GM12878 (cell line): ENCODE measurements at regions not wholly inside any gene's neighbourhood (a gene's known extent, or its start where the extent isn't known, plus 50 kb on each side); places are given as distances from the start of the nearest gene placed in this dataset.

Experiments
- ATAC-seq: fragments of 200-7000 bp; cut with Tn5 transposase; 3 replicates; pipeline ENCODE4 v1.9.1; 2020; ENCODE audit warnings: mild to moderate bottlenecking, moderate library complexity
- BruUV-seq: library from RNA; stranded (reverse); fragments of 400-500 nt; replicated peaks from 2 replicates; lab custom pipeline; 2021; lab: Mats Ljungman, UMichigan
- CTCF ChIA-PET: fragments of 300-600 bp; sonication (Branson Sonifier 250); formaldehyde crosslinking; extraction: SDS; loops from one replicate; lab custom pipeline; 2021; ENCODE audit warnings: inconsistent platforms; lab: Yijun Ruan, JAX
- POLR2A ChIA-PET: fragments of 350-600 bp; formaldehyde crosslinking; extraction: SDS; loops from one replicate; lab custom pipeline; 2021; ENCODE audit warnings: inconsistent platforms; lab: Charles Lee
- RAD21 ChIA-PET: fragments of 300-600 bp; sonication (Branson Sonifier 250); formaldehyde crosslinking; loops from one replicate; lab custom pipeline; 2023; ENCODE audit warnings: antibody characterized with exemption; ENCODE audit not compliant: unreplicated experiment; lab: Charles Lee
- SMC1A ChIA-PET: fragments of 300-600 bp; sonication (Branson Sonifier 250); formaldehyde crosslinking; loops from one replicate; lab custom pipeline; 2023; ENCODE audit not compliant: unreplicated experiment, uncharacterized antibody; lab: Charles Lee
- DNase-seq: peaks from one replicate; pipeline ENCODE4 v3.0.0-alpha.2; 2011; ENCODE audit warnings: low read depth, low spot score
- FAIRE-seq: peaks from 3 replicates; lab custom pipeline; 2011; peaks lifted over from hg19 to GRCh38; lab: Jason Lieb, UNC
- H2AFZ ChIP-seq: 2 replicates; pipeline ENCODE4 v1.6.0; 2011; ENCODE audit warnings: low read depth, low read length, control low read depth; ENCODE audit not compliant: control insufficient read depth
- H3K27ac ChIP-seq: 2 replicates; pipeline ENCODE4 v1.5.1; 2011; ENCODE audit warnings: control low read depth; ENCODE audit not compliant: control insufficient read depth, insufficient read depth
- H3K27me3 ChIP-seq, 2 experiments: replicated peaks in 1 of 2; 2 replicates each; pipeline versions ENCODE4 v1.6.0 to v1.6.1; 2011; ENCODE audit warnings: low read length in 1 of 2; ENCODE audit not compliant: control insufficient read depth in 2 of 2, insufficient read depth in 2 of 2
- H3K36me3 ChIP-seq, 2 experiments: 2 replicates each; pipeline ENCODE4 v1.5.1; 2011; ENCODE audit warnings: low read length in 1 of 2; ENCODE audit not compliant: control insufficient read depth in 2 of 2, insufficient read depth in 2 of 2
- H3K4me1 ChIP-seq: 2 replicates; pipeline ENCODE4 v1.6.1; 2011; ENCODE audit warnings: mild to moderate bottlenecking, low read length, moderate library complexity, mixed read lengths; ENCODE audit not compliant: control insufficient read depth, insufficient read depth
- H3K4me2 ChIP-seq: 2 replicates; pipeline ENCODE4 v1.6.0; 2011; ENCODE audit warnings: control low read depth; ENCODE audit not compliant: control insufficient read depth, insufficient read depth
- H3K4me3 ChIP-seq: fragments of 200-600 bp; sonication (generic); 2 replicates; pipeline ENCODE4 v1.5.1; 2016
- H3K79me2 ChIP-seq: 2 replicates; pipeline ENCODE4 v1.6.0; 2011; ENCODE audit warnings: low read length; ENCODE audit not compliant: control insufficient read depth, insufficient read depth
- H3K9ac ChIP-seq: 2 replicates; pipeline ENCODE4 v1.8.0; 2011; ENCODE audit warnings: low read length, control low read depth, mixed read lengths; ENCODE audit not compliant: control insufficient read depth, insufficient read depth
- H3K9me3 ChIP-seq: replicated peaks from 3 replicates; pipeline ENCODE4 v1.5.1; 2011; ENCODE audit warnings: mild to moderate bottlenecking, low read length; ENCODE audit not compliant: control insufficient read depth, insufficient read depth
- H4K20me1 ChIP-seq: 2 replicates; pipeline ENCODE4 v1.6.0; 2011; ENCODE audit not compliant: control insufficient read depth, insufficient read depth
- BHLHE40 ChIP-seq, 2 experiments: fragments of 450-650 bp in 1 of 2; IDR thresholded peaks; 2 replicates each; pipeline ENCODE4 v1.6.1; 2011 to 2017; ENCODE audit warnings: low read depth in 2 of 2, borderline replicate concordance in 1 of 2, improper control_type of control experiment in 1 of 2, low read length in 1 of 2, mild to moderate bottlenecking in 1 of 2
- CHD1 ChIP-seq: IDR thresholded peaks from 2 replicates; pipeline ENCODE4 v1.6.1; 2012; ENCODE audit warnings: low read depth, low read length, improper control_type of control experiment
- KDM1A ChIP-seq: fragments of 200-600 bp; sonication (generic); IDR thresholded peaks from 2 replicates; pipeline ENCODE4 v1.6.1; 2016; ENCODE audit warnings: borderline replicate concordance
- MEF2A ChIP-seq: IDR thresholded peaks from 2 replicates; pipeline ENCODE4 v1.6.1; 2011; ENCODE audit warnings: low read depth, mild to moderate bottlenecking, low read length, moderate library complexity; ENCODE audit not compliant: insufficient read depth
- SMAD1 ChIP-seq: fragments of 450-650 bp; IDR thresholded peaks from 2 replicates; pipeline ENCODE4 v1.6.1; 2018; ENCODE audit warnings: mild to moderate bottlenecking, low read depth; ENCODE audit not compliant: partially characterized antibody
- STAT3 ChIP-seq: IDR thresholded peaks from 2 replicates; pipeline ENCODE4 v1.6.1; 2011; ENCODE audit warnings: low read depth, low read length, improper control_type of control experiment
- TAF1 ChIP-seq: IDR thresholded peaks from 2 replicates; pipeline ENCODE4 v1.6.1; 2011; ENCODE audit warnings: mild to moderate bottlenecking, low read depth, low read length, borderline replicate concordance
- WGBS: methylation state at CpG from one replicate; pipeline ENCODE4 v1.1.6; 2016; ENCODE audit warnings: low lambda C conversion rate; ENCODE audit not compliant: insufficient replicate concordance, insufficient coverage; ENCODE audit errors: missing lambda C conversion rate; 5-methylcytosine and 5-hydroxymethylcytosine counted together
- in situ Hi-C: fragments of 300-500 bp; cut with MboI; formaldehyde crosslinking; loops from 9 replicates; pipeline ENCODE4 v1.14.3; 2018; ENCODE audit warnings: mixed read lengths
- intact Hi-C: fragments of 100-400 bp; cut with micrococcal nuclease; formaldehyde crosslinking; loops from one replicate; pipeline ENCODE4 v1.14.2; 2022; ENCODE audit not compliant: unreplicated experiment
- TF ChIP-seq, protein P1 (sequence below): IDR thresholded peaks from 2 replicates; pipeline ENCODE4 v1.6.1; 2011; ENCODE audit warnings: borderline replicate concordance, low read depth, mild to moderate bottlenecking, moderate library complexity, mixed read lengths, low read length; ENCODE audit not compliant: insufficient read depth; ENCODE audit errors: extremely low read length
- TF ChIP-seq, protein P2 (sequence below), 3 experiments: IDR thresholded peaks in 2 of 3; conservative IDR thresholded peaks in 1 of 3; 2 replicates each; pipeline ENCODE4 v1.5.1; 2011; ENCODE audit warnings: low read depth in 3 of 3, low read length in 3 of 3, mild to moderate bottlenecking in 3 of 3, control low read depth in 2 of 3, moderate library complexity in 2 of 3, inconsistent platforms in 1 of 3, mixed read lengths in 1 of 3; ENCODE audit not compliant: control insufficient read depth in 2 of 3, insufficient read depth in 1 of 3; ENCODE audit errors: extremely low read depth in 1 of 3
- TF ChIP-seq, protein P3 (sequence below): fragments of 450-650 bp; formaldehyde crosslinking; IDR thresholded peaks from 2 replicates; pipeline ENCODE4 v1.4.0; 2022; ENCODE audit warnings: mild to moderate bottlenecking, moderate library complexity
- TF ChIP-seq, protein P4 (sequence below): fragments of 450-650 bp; formaldehyde crosslinking; IDR thresholded peaks from 2 replicates; pipeline ENCODE4 v1.5.0; 2022; ENCODE audit warnings: mild to moderate bottlenecking, missing genetic modification characterization

DNA sequence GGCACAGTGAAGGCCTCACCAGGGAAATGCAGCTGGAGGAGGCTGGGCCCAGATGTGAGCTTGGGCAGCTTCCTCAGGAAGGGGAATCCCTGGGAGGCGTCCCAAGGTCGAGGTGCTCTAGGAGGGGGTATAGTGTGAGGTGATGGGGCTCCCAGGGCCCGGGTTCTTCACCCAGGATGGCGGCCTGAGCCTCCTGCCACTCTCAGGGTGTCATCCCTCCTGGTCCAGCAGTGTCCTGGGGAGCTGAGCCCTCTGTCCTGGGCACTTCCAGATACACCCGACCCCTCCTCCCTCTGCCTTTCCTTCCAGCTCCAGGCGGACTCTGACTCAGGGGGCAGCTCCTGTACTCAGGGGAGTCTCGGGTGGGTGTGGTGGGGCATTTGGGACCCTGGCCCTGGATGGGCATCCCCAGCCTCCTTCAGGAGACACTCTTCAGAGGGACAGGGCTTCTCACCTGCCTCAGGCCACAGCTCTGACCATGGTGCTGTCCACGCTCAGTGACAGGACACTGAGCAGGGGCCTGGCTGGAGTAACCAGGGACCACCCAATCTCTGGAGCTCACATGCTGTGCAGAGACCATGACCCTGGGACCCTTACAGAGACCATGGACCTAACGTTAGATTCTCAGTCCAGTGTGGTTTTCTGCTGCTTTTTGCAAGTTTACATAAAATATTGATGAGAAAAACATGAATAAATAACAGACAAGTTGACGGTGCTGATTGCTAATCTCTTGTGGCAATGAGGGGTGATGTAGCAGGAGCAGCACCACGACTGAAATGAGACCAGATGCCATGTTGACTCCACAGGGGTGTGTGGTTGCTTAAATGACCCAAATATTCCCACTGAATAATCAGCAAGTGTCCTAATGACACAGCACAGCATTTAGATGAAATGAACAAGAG is 101.9 kb downstream of the GGTLC2 start:
- H3K27me3 ChIP-seq: no peaks in the 10 kb centered on the region
- ATAC-seq (peak; percentile 11; the same call in 2 of the 3 replicates), FAIRE-seq (no peak), DNase-seq (no peak)
- no peak overlapping the region for H3K27ac ChIP-seq
- H3K9me3 ChIP-seq: no peaks in the 10 kb centered on the region
- H4K20me1 ChIP-seq: no peaks in the 10 kb centered on the region
- no TSS peak for BruUV-seq
- ChIA-PET RAD21 (interaction anchor here (0.8 to 4.4 kb wide), 14 partner anchors 24 to 391 kb away, joined by 3 to 32 read pairs (median 4); no protein-coding TSS in a partner anchor), CTCF (interaction anchor here (0.8 to 6.9 kb wide), 35 partner anchors 8 to 214 kb away, joined by 3 to 115 read pairs (median 5); no protein-coding TSS in a partner anchor), POLR2A (interaction anchor here (2.0 kb wide), 1 partner anchor 25 kb away, joined by 6 read pairs; no protein-coding TSS in a partner anchor), SMC1A (interaction anchor here (0.6 to 2.9 kb wide), 19 partner anchors 9 to 209 kb away, joined by 3 to 40 read pairs (median 4); no protein-coding TSS in a partner anchor)
- no peaks in the 10 kb centered on the region; the same call in 1 of the 2 replicates for H3K4me1 ChIP-seq
- H3K9ac ChIP-seq: no peak overlapping the region
- H3K36me3 ChIP-seq: no peaks in the 10 kb centered on the region
- intact Hi-C loops: loop anchor here (2.0 to 5.0 kb wide), 3 partner anchors 34 to 154 kb away; no protein-coding TSS in a partner anchor
- no peak overlapping the region for H3K4me3 ChIP-seq
- no peaks in the 10 kb centered on the region for H3K79me2 ChIP-seq
- no peak overlapping the region for H2AFZ ChIP-seq
- WGBS: 50% methylated on average over 11 of the region's 11 CpGs
- in situ Hi-C loops: loop anchor here (5.0 kb wide), 1 partner anchor 34 kb away; no protein-coding TSS in a partner anchor
- H3K4me2 ChIP-seq: no peak overlapping the region
- TF ChIP-seq CHD1 (no peak), STAT3 (no peak), MEF2A (no peak), KDM1A (no peak), BHLHE40 (IDR thresholded peaks at IDR 0.05; ENCODE audit: borderline replicate concordance in 1 of 2, low read depth in 2 of 2, low read length in 1 of 2) (no peak), TAF1 (no peak), SMAD1 (no peak)
- TF ChIP-seq, protein P1, sequence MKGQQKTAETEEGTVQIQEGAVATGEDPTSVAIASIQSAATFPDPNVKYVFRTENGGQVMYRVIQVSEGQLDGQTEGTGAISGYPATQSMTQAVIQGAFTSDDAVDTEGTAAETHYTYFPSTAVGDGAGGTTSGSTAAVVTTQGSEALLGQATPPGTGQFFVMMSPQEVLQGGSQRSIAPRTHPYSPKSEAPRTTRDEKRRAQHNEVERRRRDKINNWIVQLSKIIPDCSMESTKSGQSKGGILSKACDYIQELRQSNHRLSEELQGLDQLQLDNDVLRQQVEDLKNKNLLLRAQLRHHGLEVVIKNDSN: no peak
- TF ChIP-seq, protein P2, sequence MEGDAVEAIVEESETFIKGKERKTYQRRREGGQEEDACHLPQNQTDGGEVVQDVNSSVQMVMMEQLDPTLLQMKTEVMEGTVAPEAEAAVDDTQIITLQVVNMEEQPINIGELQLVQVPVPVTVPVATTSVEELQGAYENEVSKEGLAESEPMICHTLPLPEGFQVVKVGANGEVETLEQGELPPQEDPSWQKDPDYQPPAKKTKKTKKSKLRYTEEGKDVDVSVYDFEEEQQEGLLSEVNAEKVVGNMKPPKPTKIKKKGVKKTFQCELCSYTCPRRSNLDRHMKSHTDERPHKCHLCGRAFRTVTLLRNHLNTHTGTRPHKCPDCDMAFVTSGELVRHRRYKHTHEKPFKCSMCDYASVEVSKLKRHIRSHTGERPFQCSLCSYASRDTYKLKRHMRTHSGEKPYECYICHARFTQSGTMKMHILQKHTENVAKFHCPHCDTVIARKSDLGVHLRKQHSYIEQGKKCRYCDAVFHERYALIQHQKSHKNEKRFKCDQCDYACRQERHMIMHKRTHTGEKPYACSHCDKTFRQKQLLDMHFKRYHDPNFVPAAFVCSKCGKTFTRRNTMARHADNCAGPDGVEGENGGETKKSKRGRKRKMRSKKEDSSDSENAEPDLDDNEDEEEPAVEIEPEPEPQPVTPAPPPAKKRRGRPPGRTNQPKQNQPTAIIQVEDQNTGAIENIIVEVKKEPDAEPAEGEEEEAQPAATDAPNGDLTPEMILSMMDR (IDR thresholded peaks at IDR 0.05 in 2 of 3, conservative IDR thresholded peaks at IDR 0.05 in 1 of 3; ENCODE audit: control insufficient read depth in 2 of 3, extremely low read depth in 1 of 3, insufficient read depth in 1 of 3, low read depth in 3 of 3, low read length in 3 of 3): no peak
- TF ChIP-seq, protein P3, sequence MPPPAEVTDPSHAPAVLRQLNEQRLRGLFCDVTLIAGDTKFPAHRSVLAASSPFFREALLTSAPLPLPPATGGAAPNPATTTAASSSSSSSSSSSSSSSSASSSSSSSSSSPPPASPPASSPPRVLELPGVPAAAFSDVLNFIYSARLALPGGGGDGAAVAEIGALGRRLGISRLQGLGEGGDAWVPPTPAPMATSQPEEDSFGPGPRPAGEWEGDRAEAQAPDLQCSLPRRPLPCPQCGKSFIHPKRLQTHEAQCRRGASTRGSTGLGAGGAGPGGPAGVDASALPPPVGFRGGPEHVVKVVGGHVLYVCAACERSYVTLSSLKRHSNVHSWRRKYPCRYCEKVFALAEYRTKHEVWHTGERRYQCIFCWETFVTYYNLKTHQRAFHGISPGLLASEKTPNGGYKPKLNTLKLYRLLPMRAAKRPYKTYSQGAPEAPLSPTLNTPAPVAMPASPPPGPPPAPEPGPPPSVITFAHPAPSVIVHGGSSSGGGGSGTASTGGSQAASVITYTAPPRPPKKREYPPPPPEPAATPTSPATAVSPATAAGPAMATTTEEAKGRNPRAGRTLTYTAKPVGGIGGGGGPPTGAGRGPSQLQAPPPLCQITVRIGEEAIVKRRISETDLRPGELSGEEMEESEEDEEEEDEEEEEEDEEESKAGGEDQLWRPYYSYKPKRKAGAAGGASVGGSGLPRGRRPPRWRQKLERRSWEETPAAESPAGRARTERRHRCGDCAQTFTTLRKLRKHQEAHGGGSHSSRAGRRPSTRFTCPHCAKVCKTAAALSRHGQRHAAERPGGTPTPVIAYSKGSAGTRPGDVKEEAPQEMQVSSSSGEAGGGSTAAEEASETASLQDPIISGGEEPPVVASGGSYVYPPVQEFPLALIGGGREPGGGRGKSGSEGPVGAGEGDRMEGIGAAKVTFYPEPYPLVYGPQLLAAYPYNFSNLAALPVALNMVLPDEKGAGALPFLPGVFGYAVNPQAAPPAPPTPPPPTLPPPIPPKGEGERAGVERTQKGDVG: no peak
- TF ChIP-seq, protein P4, sequence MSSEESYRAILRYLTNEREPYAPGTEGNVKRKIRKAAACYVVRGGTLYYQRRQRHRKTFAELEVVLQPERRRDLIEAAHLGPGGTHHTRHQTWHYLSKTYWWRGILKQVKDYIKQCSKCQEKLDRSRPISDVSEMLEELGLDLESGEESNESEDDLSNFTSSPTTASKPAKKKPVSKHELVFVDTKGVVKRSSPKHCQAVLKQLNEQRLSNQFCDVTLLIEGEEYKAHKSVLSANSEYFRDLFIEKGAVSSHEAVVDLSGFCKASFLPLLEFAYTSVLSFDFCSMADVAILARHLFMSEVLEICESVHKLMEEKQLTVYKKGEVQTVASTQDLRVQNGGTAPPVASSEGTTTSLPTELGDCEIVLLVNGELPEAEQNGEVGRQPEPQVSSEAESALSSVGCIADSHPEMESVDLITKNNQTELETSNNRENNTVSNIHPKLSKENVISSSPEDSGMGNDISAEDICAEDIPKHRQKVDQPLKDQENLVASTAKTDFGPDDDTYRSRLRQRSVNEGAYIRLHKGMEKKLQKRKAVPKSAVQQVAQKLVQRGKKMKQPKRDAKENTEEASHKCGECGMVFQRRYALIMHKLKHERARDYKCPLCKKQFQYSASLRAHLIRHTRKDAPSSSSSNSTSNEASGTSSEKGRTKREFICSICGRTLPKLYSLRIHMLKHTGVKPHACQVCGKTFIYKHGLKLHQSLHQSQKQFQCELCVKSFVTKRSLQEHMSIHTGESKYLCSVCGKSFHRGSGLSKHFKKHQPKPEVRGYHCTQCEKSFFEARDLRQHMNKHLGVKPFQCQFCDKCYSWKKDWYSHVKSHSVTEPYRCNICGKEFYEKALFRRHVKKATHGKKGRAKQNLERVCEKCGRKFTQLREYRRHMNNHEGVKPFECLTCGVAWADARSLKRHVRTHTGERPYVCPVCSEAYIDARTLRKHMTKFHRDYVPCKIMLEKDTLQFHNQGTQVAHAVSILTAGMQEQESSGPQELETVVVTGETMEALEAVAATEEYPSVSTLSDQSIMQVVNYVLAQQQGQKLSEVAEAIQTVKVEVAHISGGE (CRISPR knock-in tag): no peak
